ENCODE measurements at regions not wholly inside any gene's neighbourhood (a gene's known extent, or its start where the extent isn't known, plus 50 kb on each side); places are given as distances from the start of the nearest gene placed in this dataset.

GRCh38 chr9:108205276-108205675 lies 650.5 kb downstream of the ACTL7B start:
- TF ChIP-seq CTCF (IDR thresholded peaks at IDR 0.05; ENCODE audit: low read length): no peak
- TF ChIP-seq EZH2 (IDR thresholded peaks at IDR 0.05; ENCODE audit: borderline replicate concordance, low read length): no peak

Data from OCI-LY1 (cell line).